Calu3 (cell line): ENCODE measurements at regions not wholly inside any gene's neighbourhood (a gene's known extent, or its start where the extent isn't known, plus 50 kb on each side); places are given as distances from the start of the nearest gene placed in this dataset.

ENCODE experiments used
- BruUV-seq: library from RNA; stranded (reverse); fragments of 400-500 nt; replicated peaks from 2 replicates; lab custom pipeline; 2021; lab: Mats Ljungman, UMichigan
- CTCF ChIA-PET: fragments of 300-600 bp; sonication (Branson Sonifier 250); formaldehyde crosslinking; loops from one replicate; lab custom pipeline; 2022; ENCODE audit warnings: antibody characterized with exemption; lab: Charles Lee
- DNase-seq: peaks from one replicate; pipeline ENCODE4 v3.0.0; 2022
- H3K27ac Mint-ChIP-seq: one replicate; pipeline ENCODE4 v1.8.0; 2022; ENCODE audit warnings: mixed read lengths; ENCODE audit not compliant: unreplicated experiment
- H3K27me3 Mint-ChIP-seq: one replicate; pipeline ENCODE4 v1.8.0; 2022; ENCODE audit warnings: mixed read lengths; ENCODE audit not compliant: unreplicated experiment
- H3K36me3 Mint-ChIP-seq: one replicate; pipeline ENCODE4 v1.8.0; 2022; ENCODE audit warnings: mild to moderate bottlenecking, moderate library complexity, mixed read lengths; ENCODE audit not compliant: insufficient read depth, unreplicated experiment
- H3K4me1 Mint-ChIP-seq: one replicate; pipeline ENCODE4 v1.8.0; 2022; ENCODE audit warnings: mild to moderate bottlenecking, low read depth, mixed read lengths; ENCODE audit not compliant: unreplicated experiment
- H3K4me3 Mint-ChIP-seq: one replicate; pipeline ENCODE4 v1.8.0; 2022; ENCODE audit warnings: mild to moderate bottlenecking, low read depth, moderate library complexity, mixed read lengths; ENCODE audit not compliant: unreplicated experiment
- H3K9me3 Mint-ChIP-seq: one replicate; pipeline ENCODE4 v1.8.0; 2022; ENCODE audit warnings: low read depth, mixed read lengths; ENCODE audit not compliant: unreplicated experiment
- CTCF ChIP-seq: fragments of 200-600 bp; IDR thresholded peaks from one replicate; pipeline ENCODE4 v1.8.0; 2022; ENCODE audit warnings: antibody characterized with exemption; ENCODE audit not compliant: unreplicated experiment
- intact Hi-C: fragments of 100-400 bp; cut with micrococcal nuclease; formaldehyde crosslinking; loops from one replicate; pipeline ENCODE4 v1.10.0; 2022; ENCODE audit not compliant: unreplicated experiment

GRCh38 chr17:77465358-77466041 lies 324.7 kb downstream of the SEC14L1 start:
- Mint-ChIP-seq H3K4me1 (peaks cover 57% of the 10 kb centered on the region), H3K27me3 (no peaks in the 10 kb centered on the region), H3K9me3 (no peaks in the 10 kb centered on the region), H3K27ac (peak overlapping the region; percentile 59), H3K4me3 (peak overlapping the region; percentile 13), H3K36me3 (peaks cover 46% of the 10 kb centered on the region)
- DNase-seq, result peak; percentile 46
- TF ChIP-seq CTCF, result no peak
- CTCF ChIA-PET, result interaction anchor here (1.1 kb wide), 1 partner anchor 12 kb away, joined by 3 read pairs; no protein-coding TSS in a partner anchor
- intact Hi-C loops, result no loop called here
- no TSS peak for BruUV-seq

GRCh38 chr17:77466140-77466539 lies 325.4 kb downstream of the SEC14L1 start:
- BruUV-seq, result no TSS peak
- CTCF ChIA-PET, result interaction anchor here (1.1 kb wide), 1 partner anchor 13 kb away, joined by 3 read pairs; no protein-coding TSS in a partner anchor
- no peaks in the 10 kb centered on the region for H3K27me3 Mint-ChIP-seq
- H3K9me3 Mint-ChIP-seq, result no peaks in the 10 kb centered on the region
- no peak for DNase-seq
- H3K27ac Mint-ChIP-seq, result peak overlapping the region; percentile 59
- no peak for TF ChIP-seq CTCF
- intact Hi-C loops, result no loop called here
- peaks cover 62% of the 10 kb centered on the region for H3K4me1 Mint-ChIP-seq
- H3K4me3 Mint-ChIP-seq, result peak overlapping the region; percentile 13
- H3K36me3 Mint-ChIP-seq, result peaks cover 51% of the 10 kb centered on the region

- H3K27ac Mint-ChIP-seq, result peak overlapping the region; percentile 59
- CTCF ChIA-PET, result no interaction called here
- no peaks in the 10 kb centered on the region for H3K9me3 Mint-ChIP-seq
- BruUV-seq, result no TSS peak
- peaks cover 46% of the 10 kb centered on the region for H3K36me3 Mint-ChIP-seq
- no peak for TF ChIP-seq CTCF
- no peak for DNase-seq
- intact Hi-C loops, result no loop called here
- no peaks in the 10 kb centered on the region for H3K27me3 Mint-ChIP-seq
- H3K4me3 Mint-ChIP-seq, result no peak overlapping the region
- peaks cover 62% of the 10 kb centered on the region for H3K4me1 Mint-ChIP-seq
These were observed 325.9 kb downstream of the SEC14L1 start for GRCh38 chr17:77466596-77467223.

DNA sequence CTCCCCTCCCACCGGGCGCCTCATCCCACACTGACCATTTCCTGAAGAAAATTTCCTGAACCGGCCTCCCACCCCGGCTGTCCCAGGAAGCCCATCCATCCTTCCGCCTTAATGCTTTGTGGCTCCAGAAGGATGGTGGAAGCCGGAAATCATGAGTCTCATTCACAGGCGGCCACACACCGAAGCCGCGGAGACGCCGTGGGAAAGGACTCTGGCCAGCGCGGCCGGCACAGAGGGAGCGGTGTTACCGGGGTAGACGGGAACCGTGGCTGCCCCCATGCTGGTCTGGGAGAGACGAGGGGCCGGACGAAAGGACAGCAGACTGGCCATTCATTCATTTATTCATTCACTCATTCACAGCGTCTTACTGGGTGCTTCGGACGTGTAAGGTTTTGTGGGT lies 326.8 kb downstream of the SEC14L1 start:
- no peak for DNase-seq
- H3K27me3 Mint-ChIP-seq, result no peaks in the 10 kb centered on the region
- CTCF ChIA-PET, result no interaction called here

More for the DNA sequence above, 326.8 kb downstream of the SEC14L1 start:
- intact Hi-C loops, result no loop called here
- Mint-ChIP-seq H3K27ac (no peak overlapping the region), H3K4me3 (no peak overlapping the region), H3K4me1 (peaks cover 68% of the 10 kb centered on the region), H3K9me3 (no peaks in the 10 kb centered on the region), H3K36me3 (peaks cover 52% of the 10 kb centered on the region)
- TF ChIP-seq CTCF, result no peak
- no TSS peak for BruUV-seq
